ENCODE measurements at regions not wholly inside any gene's neighbourhood (a gene's known extent, or its start where the extent isn't known, plus 50 kb on each side); places are given as distances from the start of the nearest gene placed in this dataset.

DNA sequence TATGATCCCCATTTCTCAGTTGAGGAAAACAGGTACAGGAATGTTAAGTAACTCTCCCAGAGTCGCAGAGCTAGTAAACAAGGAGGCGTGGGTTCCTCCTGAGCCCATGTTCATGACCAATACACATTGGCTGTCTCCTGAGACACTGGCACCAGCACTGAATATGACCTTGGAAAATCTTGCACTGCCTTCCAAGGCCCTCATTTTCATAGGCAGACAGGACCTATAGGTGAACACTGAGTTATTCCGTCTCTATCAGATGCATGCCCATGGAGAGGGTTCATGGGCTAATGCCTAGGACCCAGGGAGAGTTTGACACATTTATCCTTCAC lies 504.8 kb downstream of the RFC3 start:
- no peak for DNase-seq

DNA sequence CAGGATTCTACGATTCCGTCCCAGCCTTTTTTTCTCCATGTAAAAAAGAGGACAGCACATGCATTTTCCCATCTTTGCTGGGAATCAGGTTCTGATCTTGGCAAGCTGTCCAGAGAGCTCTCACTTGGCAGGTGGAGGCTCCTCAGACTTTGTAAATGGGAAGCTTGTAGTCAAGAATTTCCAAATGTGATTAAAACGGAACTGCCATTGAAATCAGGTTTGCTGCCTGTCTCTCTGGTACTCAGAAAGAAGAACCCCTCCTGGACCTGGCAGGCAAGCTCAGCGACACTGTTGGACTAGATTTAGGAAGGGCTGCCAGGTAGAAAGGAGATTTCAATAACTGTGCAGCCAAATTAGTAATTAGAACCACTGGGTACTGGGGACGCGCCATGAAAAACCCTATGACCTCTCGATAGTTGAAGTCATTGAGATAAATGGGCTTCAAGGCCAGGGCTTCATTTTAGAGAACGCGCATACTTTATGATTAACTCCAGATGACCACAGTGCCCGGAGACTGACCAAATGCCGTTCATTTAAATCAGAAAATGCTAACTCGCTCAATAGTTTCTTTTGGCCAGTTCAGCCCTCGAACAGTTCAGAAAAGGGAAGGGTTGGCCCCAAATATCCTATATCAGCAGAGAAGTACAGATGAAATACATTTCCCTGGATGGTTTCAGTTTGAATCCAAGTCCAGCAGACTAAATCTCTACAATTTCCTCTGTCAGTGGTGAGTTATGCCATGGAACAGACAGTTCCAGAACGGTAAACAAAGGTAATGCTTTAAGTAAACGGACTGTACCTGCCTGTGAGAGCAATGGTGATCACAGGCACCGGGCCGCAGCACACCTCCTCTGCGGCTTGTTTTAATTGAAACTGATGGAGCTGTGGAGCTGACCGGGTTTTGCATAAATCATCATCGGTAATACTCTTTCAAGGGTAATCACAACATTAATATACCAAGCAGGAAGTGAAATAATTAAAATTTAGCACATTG lies 517.4 kb downstream of the RFC3 start:
- no peak for DNase-seq

DNA sequence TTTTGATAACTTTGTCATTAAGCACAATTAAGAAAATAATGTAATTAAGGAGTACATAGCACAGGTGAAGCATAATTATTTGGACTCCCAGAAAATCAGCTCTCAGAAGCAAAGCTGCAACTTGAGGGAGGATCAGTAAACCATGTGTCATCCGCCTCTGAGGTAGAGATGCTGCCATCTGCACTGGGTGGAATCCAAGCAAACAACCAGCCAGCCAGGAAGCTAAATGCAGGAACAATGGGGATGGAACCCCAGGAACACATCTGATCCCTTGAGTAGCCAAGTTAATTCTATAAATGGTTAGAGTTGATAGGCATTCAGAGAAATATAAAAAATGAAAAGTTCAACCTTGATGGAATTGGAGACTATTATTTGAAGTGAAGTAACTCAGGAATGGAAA lies 520.2 kb downstream of the RFC3 start:
- no peak for DNase-seq

DNA sequence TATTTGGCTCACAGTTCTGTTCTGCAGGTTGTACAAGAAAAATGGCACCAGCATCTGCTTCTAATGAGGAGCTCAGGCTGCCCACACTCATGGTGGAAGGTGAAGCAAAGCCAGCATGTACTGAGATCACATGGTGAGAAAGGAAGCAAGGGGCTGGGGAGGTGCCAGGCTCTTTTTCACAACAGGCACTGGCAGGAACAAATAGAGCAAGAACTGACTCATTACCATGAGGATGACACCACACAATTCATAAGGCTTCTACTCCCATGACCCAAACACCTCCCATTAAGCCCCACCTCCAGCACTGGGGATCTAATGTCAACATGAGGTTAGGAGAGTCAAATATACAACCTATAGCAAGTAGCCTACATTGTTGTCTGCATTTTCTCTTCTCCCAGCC lies 522.6 kb downstream of the RFC3 start:
- no peak for DNase-seq

DNA sequence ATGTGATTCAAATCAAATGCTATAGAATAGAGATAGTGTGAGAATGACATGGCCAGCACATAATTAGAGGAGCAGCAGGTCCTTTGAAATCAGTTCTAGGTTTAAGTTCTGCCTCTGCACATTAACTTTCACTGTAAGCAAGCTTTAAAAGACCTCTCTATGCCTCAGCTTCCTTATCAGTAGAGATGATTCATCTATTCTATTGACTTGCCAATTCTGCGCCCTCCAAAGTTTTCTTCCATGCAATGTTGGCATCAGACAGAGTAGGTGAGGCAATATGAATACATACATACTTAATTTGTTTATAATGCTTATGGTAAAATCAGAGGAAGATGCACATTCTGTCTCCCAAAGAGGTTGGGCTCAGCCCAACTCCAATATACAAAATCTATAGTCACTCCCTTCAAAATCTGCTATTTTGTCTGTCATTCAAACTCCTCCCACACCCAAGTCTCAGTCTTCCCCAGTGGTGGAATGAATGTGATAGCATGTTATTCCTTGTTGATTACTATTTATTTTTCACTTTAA lies 525.5 kb downstream of the RFC3 start:
- no peak for DNase-seq

DNA sequence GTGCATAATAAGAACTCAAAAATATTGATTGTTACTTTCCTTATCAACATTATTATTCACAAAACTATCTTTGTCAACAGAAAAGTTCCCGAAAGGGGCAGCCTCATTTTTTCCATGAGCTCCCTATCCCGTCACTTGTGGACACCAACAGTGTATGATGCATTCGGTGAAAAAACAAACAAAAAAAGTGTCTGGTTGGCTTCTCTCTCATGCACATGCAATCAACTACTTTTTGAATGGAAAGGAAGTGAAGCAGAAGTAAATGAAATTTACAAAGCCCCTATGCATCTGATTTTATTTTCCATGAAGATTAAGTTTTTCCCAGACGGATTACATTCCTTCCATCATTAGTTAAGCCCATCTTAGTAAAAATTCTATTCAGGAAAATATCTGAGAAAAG lies 526.9 kb downstream of the RFC3 start:
- DNase-seq = no peak

DNA sequence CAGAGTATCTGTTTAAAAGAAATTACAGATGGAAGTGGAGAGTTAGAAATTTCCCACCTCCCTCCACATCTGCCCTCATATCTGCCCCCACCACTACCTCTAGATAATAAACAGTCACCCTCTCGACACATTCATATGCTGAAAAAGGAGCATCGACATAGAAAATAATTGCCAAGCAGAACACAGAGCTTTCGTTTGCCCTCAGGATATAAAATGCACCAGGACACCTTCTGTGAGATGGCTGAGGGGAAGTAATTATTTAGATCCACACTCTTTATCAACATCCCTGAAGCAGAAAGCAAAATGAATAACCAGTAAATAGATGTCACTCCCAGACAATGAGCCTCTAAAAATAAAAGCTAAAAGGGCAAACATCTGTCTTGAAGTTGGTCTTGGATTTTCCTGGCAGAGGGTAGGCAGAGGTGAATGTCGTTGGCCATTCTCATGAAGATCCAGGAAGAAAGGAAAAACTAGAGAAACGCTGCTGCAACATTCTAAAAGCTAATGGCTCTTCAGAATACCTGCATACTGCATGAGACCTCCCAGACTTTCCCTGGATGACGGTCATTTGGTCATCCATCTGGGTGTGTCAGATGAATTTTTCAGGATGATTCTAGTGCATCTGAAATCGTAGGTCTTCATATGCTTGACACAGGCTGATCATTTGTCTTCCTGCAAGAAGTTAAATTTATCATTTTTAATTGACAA lies 527.5 kb downstream of the RFC3 start:
- no peak for DNase-seq

DNA sequence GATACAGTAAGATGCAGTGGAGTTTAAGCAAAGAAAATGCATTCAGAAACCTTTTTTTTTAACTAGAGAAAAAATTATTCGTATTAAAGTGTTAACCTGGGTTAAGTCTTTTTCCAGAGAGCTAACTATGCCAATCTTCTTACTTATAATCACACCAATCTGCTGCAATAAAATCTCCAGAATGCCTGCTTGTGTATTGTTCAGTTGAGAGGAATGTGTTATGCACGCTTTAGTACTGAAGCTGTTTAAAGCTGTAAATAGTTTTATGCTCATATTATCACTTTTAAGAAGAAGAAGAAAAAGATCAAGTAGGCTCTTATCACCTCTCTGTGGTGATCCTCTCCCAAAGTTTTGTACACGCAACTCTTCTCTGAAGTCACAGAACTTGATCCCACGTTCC lies 528.7 kb downstream of the RFC3 start:
- no peak for DNase-seq

DNA sequence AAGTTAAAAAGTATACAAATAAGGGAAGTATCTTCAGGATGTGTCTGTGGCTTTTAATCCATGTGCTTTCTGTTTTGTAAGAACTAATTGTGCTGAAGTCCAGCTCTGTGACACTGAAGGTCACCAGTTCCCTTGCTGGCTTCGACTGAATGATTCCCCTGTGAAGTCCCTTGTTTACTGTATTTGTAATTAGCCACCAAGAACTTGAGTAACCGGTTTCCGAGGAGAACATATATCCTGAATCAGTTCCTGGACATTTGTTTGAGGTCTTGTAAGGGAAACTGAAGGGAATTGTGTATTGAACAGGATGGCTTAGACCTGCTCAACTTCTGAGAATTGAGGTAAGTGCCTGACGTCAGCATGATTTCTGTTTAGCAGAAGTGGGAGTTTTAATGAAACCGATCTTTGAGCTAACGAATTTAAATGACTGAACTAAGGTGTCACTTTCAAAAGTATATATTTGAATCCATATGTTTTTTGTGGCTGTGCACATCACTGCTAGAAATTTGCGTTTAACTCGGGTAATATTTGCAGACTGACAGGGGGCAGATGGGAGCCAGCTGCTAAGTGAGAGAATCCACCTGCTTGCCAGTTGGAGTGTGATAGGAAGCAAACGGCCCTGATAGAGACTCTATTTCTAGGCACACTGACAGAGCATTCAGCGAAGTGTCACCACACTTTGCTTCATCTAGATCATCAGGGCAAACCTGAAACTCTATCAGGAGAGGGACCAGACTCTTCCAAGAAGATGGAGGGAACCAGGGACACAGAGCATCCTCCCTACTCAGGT lies 530.0 kb downstream of the RFC3 start:
- DNase-seq = peak; percentile 31

DNA sequence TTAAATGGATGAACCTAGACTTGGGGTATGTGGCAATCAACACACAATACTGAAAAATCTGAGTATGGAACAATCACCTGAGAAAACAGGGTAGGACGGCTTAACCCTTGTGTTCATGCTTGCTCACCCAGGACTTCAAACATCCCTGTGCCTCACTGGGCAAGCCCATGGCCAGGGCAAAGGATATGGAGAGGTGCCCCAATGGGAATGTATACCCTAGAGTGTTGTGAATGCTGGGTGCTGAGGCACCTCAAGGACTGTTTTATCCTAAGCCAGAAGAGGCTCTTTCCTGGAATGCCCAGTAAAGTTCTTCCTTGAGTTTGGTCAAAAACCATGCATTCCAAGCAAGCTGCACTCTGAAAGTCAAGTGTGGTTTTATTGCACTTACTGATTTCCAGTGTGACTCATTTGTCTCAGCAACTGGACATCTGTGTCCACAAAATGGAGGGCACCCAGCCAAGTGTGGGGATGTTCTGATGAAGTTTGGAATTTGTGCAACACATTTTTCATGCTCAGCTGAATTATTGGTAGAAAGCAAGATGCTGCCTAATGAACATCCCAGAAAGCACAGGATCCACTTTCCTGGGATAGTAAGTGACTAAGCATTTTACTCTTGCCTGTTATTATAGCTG lies 531.3 kb downstream of the RFC3 start:
- DNase-seq = no peak

DNA sequence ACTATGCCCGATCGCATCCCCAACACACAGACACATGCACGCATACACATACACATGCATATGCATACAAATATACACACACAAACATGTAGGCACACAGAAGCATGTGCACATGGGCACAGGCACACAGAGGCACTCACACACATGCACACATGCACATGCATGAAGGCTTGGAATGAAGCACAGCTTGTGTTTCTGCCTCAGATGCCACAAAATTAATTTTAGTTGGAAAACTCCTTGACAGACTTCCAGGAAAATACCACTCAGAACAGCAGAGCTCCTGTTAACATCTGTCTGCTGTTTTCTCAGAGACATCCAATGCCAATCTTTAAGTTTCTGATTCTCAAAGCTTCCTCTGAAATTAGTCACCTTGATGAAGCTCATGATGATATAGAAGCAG lies 532.7 kb downstream of the RFC3 start:
- DNase-seq = no peak

DNA sequence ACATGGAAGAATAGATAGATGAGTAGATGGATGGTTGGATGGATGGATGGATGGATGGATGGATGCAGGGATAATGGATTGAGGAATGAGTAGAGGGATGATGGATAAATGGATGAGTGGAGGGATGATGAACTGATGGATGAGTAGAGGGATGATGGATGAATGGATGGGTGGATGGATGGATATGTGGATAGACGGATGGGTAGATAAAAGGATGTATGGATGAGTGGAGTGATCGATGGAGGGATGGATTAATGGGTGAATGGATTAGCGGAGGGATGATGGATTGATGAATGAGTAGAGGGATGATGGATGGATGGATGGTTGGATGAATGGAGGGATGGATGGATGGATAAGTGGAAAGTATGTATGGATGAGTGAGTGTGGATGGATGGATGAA lies 533.2 kb downstream of the RFC3 start:
- DNase-seq = no peak

DNA sequence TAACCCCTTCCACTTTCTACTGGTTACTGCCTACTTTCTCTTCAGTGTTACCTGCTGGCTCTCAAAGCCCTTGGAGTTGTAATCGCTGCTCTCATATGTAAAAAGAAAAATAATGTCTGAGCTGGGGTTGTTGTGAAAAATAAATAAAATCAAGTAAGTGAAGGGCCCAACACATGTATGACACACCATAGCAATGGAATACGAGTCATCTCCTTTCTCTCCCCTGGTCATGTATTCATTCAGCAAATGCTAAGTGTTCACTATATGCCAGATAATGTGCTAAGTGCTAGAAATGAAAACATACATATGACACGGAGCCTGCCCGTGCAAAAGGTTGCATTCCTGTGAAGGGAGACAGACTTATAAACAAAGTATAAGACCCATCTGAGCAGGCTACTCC lies 535.0 kb downstream of the RFC3 start:
- no peak for DNase-seq

DNA sequence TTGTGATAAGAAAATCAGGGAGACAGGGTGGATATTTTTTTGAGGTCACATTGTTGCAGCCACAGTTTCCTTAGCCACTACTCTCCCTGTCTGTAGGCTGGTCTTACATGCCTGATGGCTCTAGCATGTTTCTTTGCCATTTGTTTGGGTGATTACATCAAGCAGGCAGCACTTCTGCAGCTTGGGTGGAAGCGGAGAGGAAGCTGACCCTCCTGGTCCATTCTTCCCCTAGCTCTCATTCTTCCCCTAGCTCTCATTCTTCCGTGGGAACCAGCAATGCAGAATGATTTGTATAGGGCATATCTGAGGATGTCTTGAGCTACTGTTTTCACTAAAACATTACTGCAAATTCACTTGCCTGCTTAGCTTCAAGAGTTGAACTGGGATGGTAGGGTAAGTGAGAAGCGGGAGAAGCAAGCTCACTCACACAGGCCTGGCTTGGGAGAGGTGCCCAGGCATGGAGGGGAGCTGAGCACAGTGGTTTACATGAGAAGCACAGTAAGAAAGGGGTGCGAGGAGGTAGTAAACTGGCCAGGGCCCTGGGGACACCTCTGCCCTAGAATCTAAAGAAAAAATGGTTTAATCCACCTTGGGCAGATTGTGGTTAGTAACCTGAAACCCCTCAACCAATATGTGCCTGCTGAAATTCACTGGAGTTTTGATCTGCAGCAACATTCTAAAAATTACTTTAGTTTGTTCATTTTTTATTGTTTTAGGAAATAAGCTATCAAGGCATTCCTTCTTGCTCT lies 538.9 kb downstream of the RFC3 start:
- DNase-seq = no peak

DNA sequence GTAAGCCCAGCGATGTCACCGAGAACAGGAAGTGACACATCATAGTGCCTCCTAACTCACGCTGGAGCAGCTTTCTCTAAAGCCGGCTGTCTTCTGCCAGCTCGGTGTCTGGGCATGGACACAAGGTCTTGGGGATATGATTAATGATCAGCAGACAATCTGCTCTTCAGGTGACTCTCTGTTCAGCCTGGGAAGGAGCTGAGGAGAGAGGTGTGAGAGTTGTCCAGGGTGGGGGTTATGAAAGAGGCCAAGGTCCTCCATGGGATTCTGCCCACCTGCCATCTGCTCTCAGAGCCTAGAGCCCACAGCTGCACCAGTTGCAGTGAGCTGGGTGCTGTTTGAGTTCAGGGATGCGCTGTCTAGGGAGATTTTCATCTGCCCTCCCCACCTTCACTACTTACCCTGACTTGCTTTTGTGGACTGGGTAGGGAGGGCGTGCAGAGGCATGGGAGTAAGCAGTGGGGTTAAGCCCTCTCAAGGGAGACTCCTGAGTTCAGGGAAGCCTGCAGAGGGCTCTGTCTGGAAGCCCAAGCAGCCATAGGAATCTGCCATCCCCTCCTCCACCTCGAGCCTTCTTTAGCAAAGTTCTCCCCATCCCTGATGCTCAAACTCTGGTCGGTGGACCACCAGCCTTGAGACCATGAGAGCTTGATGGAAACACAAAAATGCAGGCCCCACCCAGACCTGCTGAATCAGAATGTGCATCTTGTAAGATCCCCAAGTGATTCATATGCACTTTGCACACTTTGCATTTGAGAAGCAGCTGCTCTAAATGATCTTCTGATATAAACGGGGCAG lies 539.7 kb downstream of the RFC3 start:
- DNase-seq = no peak

DNA sequence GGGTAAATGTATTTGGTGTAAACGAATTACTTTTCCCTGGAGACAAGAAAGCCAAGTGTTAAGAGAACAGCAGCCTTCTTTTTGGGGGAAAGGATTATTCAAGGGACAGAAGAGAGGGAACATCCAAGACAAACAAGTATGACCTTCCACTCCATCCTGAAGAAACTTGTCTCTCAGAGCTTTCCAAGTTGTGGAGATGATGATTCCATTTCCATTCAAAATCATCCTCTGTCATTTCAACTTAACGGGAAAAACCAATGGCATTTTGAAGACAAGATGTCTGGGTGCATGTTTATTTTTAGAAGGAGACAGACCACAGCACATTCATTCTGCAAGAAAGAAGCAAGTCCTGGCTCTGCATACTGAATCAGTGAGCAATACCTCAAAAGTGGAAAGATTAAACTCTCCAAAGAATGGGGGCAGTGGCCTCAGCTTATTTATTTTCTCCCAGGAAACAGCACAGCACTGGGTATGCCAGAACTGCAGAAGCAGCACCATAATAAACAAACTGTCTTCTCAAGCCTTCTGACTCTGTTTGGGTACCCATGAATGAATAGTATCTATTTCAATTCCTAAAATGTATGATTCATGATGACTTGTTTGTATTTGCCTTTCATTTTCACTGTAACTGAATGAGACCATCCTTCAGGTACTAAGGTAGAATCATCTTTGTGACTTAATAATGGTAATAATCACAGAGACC lies 541.0 kb downstream of the RFC3 start:
- DNase-seq = no peak

DNA sequence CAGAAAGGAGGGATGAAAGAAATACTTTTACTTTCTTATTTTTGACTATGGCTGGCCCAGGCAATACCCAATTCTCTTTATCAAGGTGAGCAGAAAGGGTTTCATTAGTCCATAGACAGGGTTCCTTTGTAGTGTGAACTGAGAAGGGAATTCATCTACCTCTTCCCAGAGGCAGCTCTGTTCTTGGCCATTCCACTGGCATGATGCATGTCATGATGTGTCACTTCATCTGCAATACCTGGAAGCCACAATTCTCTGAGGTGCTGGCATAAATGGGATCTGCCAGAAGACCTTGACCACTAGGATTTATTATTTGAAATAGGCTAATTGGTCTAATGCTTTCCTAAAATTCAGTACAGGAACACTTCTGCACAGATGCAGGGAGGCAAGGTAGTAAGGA lies 542.8 kb downstream of the RFC3 start:
- DNase-seq = no peak

DNA sequence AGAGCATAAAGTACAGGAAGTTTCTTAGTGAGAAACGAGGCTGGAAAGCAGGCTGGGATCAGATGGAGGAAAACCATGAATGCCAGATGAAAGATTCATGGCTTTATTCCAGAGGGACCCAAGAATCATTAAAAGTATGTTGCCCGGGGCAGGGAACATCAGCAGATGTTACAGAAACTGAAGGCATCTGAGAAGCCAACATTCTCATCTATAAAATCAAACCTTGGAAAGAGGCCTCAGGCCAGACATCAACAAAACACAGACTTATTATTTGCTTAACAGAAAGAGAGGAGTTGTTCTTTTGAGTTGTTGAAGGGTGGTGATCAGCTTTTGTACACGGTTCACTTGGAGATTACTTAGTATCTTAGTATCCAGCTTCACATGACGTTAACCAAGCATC lies 543.6 kb downstream of the RFC3 start:
- no peak for DNase-seq

DNA sequence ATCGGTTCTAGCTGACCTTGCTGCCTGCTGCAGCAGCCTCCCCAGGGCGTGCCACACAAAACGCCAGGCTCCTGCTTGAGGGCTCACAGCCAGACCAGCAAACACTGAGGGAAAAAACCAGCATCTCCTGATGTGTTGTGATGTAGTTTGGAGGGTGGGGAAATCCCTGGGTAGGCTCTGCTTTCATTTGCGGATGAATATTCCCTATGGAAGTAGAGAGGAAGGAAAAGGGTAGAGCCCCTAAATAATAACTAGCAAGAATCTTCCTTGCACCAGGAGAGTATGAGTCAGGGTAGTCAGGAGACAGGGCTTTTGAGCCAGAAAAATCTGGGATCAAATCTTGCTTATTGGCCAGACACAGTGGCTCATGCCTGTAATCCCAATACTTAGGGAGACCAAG lies 545.3 kb downstream of the RFC3 start:
- no peak for DNase-seq

DNA sequence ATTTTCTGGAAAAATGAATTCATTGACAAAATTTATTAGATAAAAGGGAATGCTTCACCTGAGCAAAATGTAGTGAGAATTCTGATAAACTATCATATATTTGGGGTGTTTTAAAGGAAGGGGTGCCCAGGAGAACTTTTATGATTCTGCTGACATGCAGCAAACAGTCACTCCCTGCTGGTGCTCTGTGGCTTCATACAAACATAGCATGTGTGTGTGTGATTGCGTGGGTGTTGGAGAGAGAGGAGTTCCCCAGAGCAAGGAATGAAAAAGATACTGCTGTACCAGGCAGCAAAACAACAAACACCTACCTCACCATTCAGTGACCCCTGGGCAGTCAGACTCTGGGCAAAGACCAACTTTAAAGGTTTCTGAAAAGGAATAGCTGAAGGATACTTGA lies 546.7 kb downstream of the RFC3 start:
- DNase-seq = no peak

Data from right kidney (tissue), 1 donor.